UCSD-AML1 (cell line): ENCODE measurements at regions not wholly inside any gene's neighbourhood (a gene's known extent, or its start where the extent isn't known, plus 50 kb on each side); places are given as distances from the start of the nearest gene placed in this dataset.
"Not testable (repeated sequence)": the region's sequence is repeated elsewhere in the genome, so short reads cannot be mapped to it uniquely, and the experiment has no call there.

Experiments used
- DNase-seq: peaks from one replicate; lab custom pipeline; 2025; ENCODE audit not compliant: unreplicated experiment; lab: John Stamatoyannopoulos, UW

- DNase-seq = no peak
These were observed 215.3 kb downstream of the RND3 start for GRCh38 chr2:150271952-150272802.

- no peak for DNase-seq
These were observed 219.6 kb downstream of the RND3 start for GRCh38 chr2:150267651-150268415.

- DNase-seq = no peak
These were observed 220.5 kb downstream of the RND3 start for GRCh38 chr2:150266931-150267330.

- DNase-seq = no peak
These were observed 223.0 kb downstream of the RND3 start for GRCh38 chr2:150264442-150264841.

- DNase-seq = no peak
These were observed 225.8 kb downstream of the RND3 start for GRCh38 chr2:150261691-150262090.

- DNase-seq = no peak
These were observed 226.8 kb downstream of the RND3 start for GRCh38 chr2:150260636-150261035.

GRCh38 chr2:150259746-150260145, 227.7 kb downstream of the RND3 start:
- DNase-seq = no peak

GRCh38 chr2:150258781-150259307, 228.6 kb downstream of the RND3 start:
- no peak for DNase-seq

GRCh38 chr2:150256736-150257135, 230.7 kb downstream of the RND3 start:
- DNase-seq = no peak

- DNase-seq = no peak
These were observed 231.9 kb downstream of the RND3 start for GRCh38 chr2:150255528-150255927.

- DNase-seq = not testable (repeated sequence)
These were observed 237.7 kb downstream of the RND3 start for GRCh38 chr2:150249735-150250134.

- no peak for DNase-seq
These were observed 240.0 kb downstream of the RND3 start for GRCh38 chr2:150247481-150247880.

- no peak for DNase-seq
These were observed 252.6 kb downstream of the RND3 start for GRCh38 chr2:150234787-150235446.

GRCh38 chr2:150232871-150233270, 254.6 kb downstream of the RND3 start:
- DNase-seq = no peak

GRCh38 chr2:150232321-150232720, 255.1 kb downstream of the RND3 start:
- DNase-seq = no peak

GRCh38 chr2:150230616-150231015, 256.9 kb downstream of the RND3 start:
- no peak for DNase-seq

- no peak for DNase-seq
These were observed 257.5 kb downstream of the RND3 start for GRCh38 chr2:150230004-150230403.

- no peak for DNase-seq
These were observed 258.5 kb downstream of the RND3 start for GRCh38 chr2:150228936-150229335.

GRCh38 chr2:150225030-150225429, 262.4 kb downstream of the RND3 start:
- no peak for DNase-seq

GRCh38 chr2:150224321-150224720, 263.1 kb downstream of the RND3 start:
- no peak for DNase-seq

GRCh38 chr2:150222942-150223341, 264.5 kb downstream of the RND3 start:
- DNase-seq = no peak
